Activated naive CD4-positive, alpha-beta T cell treated with anti-CD3 and anti-CD28 coated beads for 36 hours (primary cell): ENCODE measurements at regions not wholly inside any gene's neighbourhood (a gene's known extent, or its start where the extent isn't known, plus 50 kb on each side); places are given as distances from the start of the nearest gene placed in this dataset.
"Not testable (repeated sequence)": the region's sequence is repeated elsewhere in the genome, so short reads cannot be mapped to it uniquely, and the experiment has no call there.

Source experiments
- CTCF ChIA-PET: fragments of 350-600 bp; sonication (Branson Sonifier 250); formaldehyde crosslinking; loops from one replicate; lab custom pipeline; 2021; ENCODE audit warnings: antibody characterized with exemption; lab: Charles Lee
- DNase-seq: peaks from one replicate; pipeline ENCODE4 v3.0.0-alpha.2; 2020
- H3K27ac Mint-ChIP-seq: one replicate; pipeline ENCODE4 v1.8.0; 2021; ENCODE audit warnings: mild to moderate bottlenecking, mixed read lengths
- H3K27me3 Mint-ChIP-seq: one replicate; pipeline ENCODE4 v1.8.0; 2021; ENCODE audit warnings: low read depth, mixed read lengths
- H3K36me3 Mint-ChIP-seq: one replicate; pipeline ENCODE4 v1.8.0; 2021; ENCODE audit warnings: low read depth, mixed read lengths
- H3K4me1 Mint-ChIP-seq: one replicate; pipeline ENCODE4 v1.8.0; 2021; ENCODE audit warnings: low read depth, mixed read lengths
- H3K4me3 Mint-ChIP-seq: one replicate; pipeline ENCODE4 v1.8.0; 2021; ENCODE audit warnings: mild to moderate bottlenecking, moderate library complexity, mixed read lengths
- H3K9me3 Mint-ChIP-seq: one replicate; pipeline ENCODE4 v1.8.0; 2021; ENCODE audit warnings: mixed read lengths
- intact Hi-C: fragments of 100-400 bp; cut with micrococcal nuclease; formaldehyde crosslinking; loops from one replicate; pipeline ENCODE4 v1.15.1; 2023

- no peak for DNase-seq
- H3K27me3 Mint-ChIP-seq: no peaks in the 10 kb centered on the region
- CTCF ChIA-PET: interaction anchor here (1.0 kb wide), 2 partner anchors 31 to 301 kb away, joined by 3 read pairs; no protein-coding TSS in a partner anchor
- no peak overlapping the region for H3K4me3 Mint-ChIP-seq
- no peak overlapping the region for H3K27ac Mint-ChIP-seq
- no peaks in the 10 kb centered on the region for H3K9me3 Mint-ChIP-seq
- H3K36me3 Mint-ChIP-seq: no peaks in the 10 kb centered on the region
- intact Hi-C loops: no loop called here
- H3K4me1 Mint-ChIP-seq: no peaks in the 10 kb centered on the region
Observed at GRCh38 chr15:30827625-30828303, 76.0 kb upstream of the FAN1 start.

DNA sequence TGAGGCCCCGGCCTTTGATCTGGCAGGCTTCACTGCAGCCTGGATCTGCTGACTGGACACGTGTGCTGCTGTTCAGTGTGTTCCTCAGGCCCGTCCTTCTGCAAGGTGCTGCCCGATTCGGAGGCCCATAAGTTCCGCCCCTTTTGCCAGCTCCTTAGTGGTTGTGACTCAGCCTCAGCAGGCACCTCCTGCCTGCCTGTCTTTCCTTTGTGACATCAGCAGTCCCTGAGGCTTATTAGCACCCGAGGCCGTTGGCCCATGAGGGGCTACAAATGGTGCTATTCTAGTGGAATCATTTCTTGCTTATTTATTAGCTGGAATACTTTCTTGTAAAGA lies 75.4 kb upstream of the FAN1 start:
- intact Hi-C loops: not testable (repeated sequence)
- CTCF ChIA-PET: interaction anchor here (1.0 kb wide), 2 partner anchors 31 to 301 kb away, joined by 3 read pairs; no protein-coding TSS in a partner anchor

GRCh38 chr15:30830961-30831360 lies 72.8 kb upstream of the FAN1 start:
- no peaks in the 10 kb centered on the region for H3K36me3 Mint-ChIP-seq
- CTCF ChIA-PET: no interaction called here
- no peak for DNase-seq
- no peak overlapping the region for H3K27ac Mint-ChIP-seq
- H3K4me3 Mint-ChIP-seq: no peak overlapping the region
- H3K4me1 Mint-ChIP-seq: peaks cover 14% of the 10 kb centered on the region
- intact Hi-C loops: no loop called here
- H3K9me3 Mint-ChIP-seq: no peaks in the 10 kb centered on the region
- H3K27me3 Mint-ChIP-seq: no peaks in the 10 kb centered on the region

More for the DNA sequence above, 75.4 kb upstream of the FAN1 start:
- not testable (repeated sequence) for H3K4me1 Mint-ChIP-seq, H3K36me3 Mint-ChIP-seq, H3K27ac Mint-ChIP-seq, H3K4me3 Mint-ChIP-seq, H3K27me3 Mint-ChIP-seq, H3K9me3 Mint-ChIP-seq
- DNase-seq: peak; percentile 22

- H3K4me1 Mint-ChIP-seq: peaks cover 14% of the 10 kb centered on the region
- H3K4me3 Mint-ChIP-seq, H3K9me3 Mint-ChIP-seq, H3K36me3 Mint-ChIP-seq, intact Hi-C loops, CTCF ChIA-PET, H3K27me3 Mint-ChIP-seq, H3K27ac Mint-ChIP-seq: not testable (repeated sequence)
- peak; percentile 55 for DNase-seq
Observed at GRCh38 chr15:30833379-30833778, 70.3 kb upstream of the FAN1 start.

DNA sequence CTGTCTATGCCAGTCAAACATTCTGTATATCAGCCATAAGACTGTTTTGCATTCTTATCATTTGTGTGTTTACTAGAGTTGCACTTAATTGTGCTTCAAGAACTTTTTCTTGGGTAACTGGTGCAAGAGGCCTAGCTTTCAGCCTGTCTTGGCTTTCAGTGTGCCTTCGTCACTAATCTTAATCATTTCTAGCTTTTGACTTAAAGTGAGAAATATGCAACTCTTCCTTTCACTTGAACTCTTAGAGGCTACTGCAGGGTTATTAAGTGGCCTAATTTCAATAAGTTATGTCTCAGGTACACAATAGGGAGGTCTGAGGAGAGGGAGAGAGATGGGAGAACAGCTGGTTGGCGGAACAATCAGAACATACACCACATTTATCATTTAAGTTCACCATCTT lies 62.1 kb upstream of the FAN1 start:
- DNase-seq, H3K9me3 Mint-ChIP-seq, H3K36me3 Mint-ChIP-seq, H3K27ac Mint-ChIP-seq, H3K4me3 Mint-ChIP-seq, H3K27me3 Mint-ChIP-seq, intact Hi-C loops: not testable (repeated sequence)
- CTCF ChIA-PET: interaction anchor here (3.4 kb wide), 1 partner anchor 17 kb away, joined by 11 read pairs; no protein-coding TSS in a partner anchor
- H3K4me1 Mint-ChIP-seq: peaks cover 42% of the 10 kb centered on the region

GRCh38 chr15:30842798-30843472 lies 60.8 kb upstream of the FAN1 start:
- H3K36me3 Mint-ChIP-seq, H3K9me3 Mint-ChIP-seq, H3K4me3 Mint-ChIP-seq, H3K27me3 Mint-ChIP-seq, intact Hi-C loops, H3K27ac Mint-ChIP-seq, CTCF ChIA-PET: not testable (repeated sequence)
- peak; percentile 61 for DNase-seq
- H3K4me1 Mint-ChIP-seq: peaks cover 46% of the 10 kb centered on the region

DNA sequence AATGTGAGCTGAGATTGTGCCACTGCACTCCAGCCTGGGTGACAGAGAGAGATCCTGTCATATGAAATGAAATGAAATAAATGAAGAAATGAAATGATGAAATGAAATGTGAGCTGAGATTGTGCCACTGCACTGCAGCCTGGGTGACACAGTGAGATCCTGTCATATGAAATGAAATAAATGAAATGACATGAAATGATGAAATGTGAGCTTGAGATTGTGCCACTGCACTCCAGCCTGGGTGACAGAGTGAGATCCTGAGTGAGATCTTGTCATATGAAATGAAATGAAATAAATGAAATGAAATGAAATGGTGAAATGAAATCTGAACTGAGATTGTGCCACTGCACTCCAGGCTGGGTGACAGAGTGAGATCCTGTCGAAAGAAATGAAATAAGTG lies 58.2 kb upstream of the FAN1 start:
- intact Hi-C loops, H3K36me3 Mint-ChIP-seq, H3K27me3 Mint-ChIP-seq, H3K27ac Mint-ChIP-seq, DNase-seq, H3K4me3 Mint-ChIP-seq, H3K9me3 Mint-ChIP-seq: not testable (repeated sequence)
- peaks cover 46% of the 10 kb centered on the region for H3K4me1 Mint-ChIP-seq
- CTCF ChIA-PET: interaction anchor here (0.7 to 2.2 kb wide), 3 partner anchors 14 to 726 kb away, joined by 5 to 6 read pairs (median 5); no protein-coding TSS in a partner anchor
